GM12878 (cell line): ENCODE measurements at regions not wholly inside any gene's neighbourhood (a gene's known extent, or its start where the extent isn't known, plus 50 kb on each side); places are given as distances from the start of the nearest gene placed in this dataset.

ENCODE experiments used
- JUND ChIP-seq: IDR thresholded peaks from 2 replicates; pipeline ENCODE4 v1.6.1; 2012; ENCODE audit warnings: low read depth, mild to moderate bottlenecking, low read length, improper control_type of control experiment, moderate library complexity
- NR2F1 ChIP-seq: fragments of 450-650 bp; conservative IDR thresholded peaks from 2 replicates; pipeline ENCODE4 v1.6.1; 2017; ENCODE audit warnings: mild to moderate bottlenecking

- TF ChIP-seq NR2F1 (no peak), JUND (no peak)
These were observed 114.1 kb downstream of the SLC16A9 start for GRCh38 chr10:59595593-59595992.
